SK-N-SH treated with all-trans-retinoic acid at 6 μM for 48 hours (cell line): ENCODE measurements at regions not wholly inside any gene's neighbourhood (a gene's known extent, or its start where the extent isn't known, plus 50 kb on each side); places are given as distances from the start of the nearest gene placed in this dataset.

Experiments used
- ESRRG ChIP-seq: fragments of 250-450 bp; sonication (Bioruptor Pico); IDR thresholded peaks from 2 replicates; pipeline ENCODE4 v1.6.1; 2021; ENCODE audit warnings: mild to moderate bottlenecking
- PATZ1 ChIP-seq: fragments of 250-450 bp; sonication (Bioruptor Pico); IDR thresholded peaks from 2 replicates; pipeline ENCODE4 v1.8.0; 2020; ENCODE audit warnings: mild to moderate bottlenecking, moderate library complexity, borderline replicate concordance
- RARB ChIP-seq: fragments of 250-450 bp; sonication (Bioruptor Pico); IDR thresholded peaks from 2 replicates; pipeline ENCODE4 v1.8.0; 2021; ENCODE audit warnings: mild to moderate bottlenecking, moderate library complexity
- TSHZ2 ChIP-seq: fragments of 250-450 bp; sonication (Bioruptor Pico); IDR thresholded peaks from 2 replicates; pipeline ENCODE4 v1.5.0; 2020; ENCODE audit warnings: mild to moderate bottlenecking, moderate library complexity
- ZNF565 ChIP-seq: fragments of 450-650 bp; formaldehyde crosslinking; conservative IDR thresholded peaks from 2 replicates; pipeline ENCODE4 v1.5.0; 2020; ENCODE audit warnings: low read depth, mild to moderate bottlenecking, moderate library complexity
- TF ChIP-seq, protein P1 (sequence below): fragments of 250-450 bp; sonication (Bioruptor Pico); IDR thresholded peaks from 2 replicates; pipeline ENCODE4 v1.8.0; 2021; ENCODE audit warnings: low read depth, mild to moderate bottlenecking, moderate library complexity, borderline replicate concordance

DNA sequence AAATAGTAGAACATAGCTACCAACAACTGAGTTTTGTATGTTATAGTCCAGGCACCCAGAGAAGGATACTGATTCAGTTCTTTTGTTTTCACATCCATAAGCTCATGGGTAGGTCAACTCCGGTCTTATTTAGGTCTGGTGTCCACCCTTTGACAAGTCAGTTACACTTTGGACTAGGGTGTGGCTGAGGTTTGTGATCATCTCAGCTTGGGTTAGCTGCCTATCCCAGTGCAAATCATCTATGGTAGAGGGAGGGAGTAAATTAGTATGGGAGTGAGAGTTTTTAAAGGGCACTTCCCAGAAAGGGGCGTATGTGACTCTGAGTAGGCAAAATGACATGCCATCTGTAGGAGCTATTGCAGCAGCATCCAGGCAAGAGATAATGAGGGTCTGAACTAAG is 66.1 kb downstream of the TANC2 start:
- TF ChIP-seq ESRRG (CRISPR knock-in tag) = no peak
- no peak for TF ChIP-seq PATZ1
- no peak for TF ChIP-seq RARB
- TF ChIP-seq, protein P1, sequence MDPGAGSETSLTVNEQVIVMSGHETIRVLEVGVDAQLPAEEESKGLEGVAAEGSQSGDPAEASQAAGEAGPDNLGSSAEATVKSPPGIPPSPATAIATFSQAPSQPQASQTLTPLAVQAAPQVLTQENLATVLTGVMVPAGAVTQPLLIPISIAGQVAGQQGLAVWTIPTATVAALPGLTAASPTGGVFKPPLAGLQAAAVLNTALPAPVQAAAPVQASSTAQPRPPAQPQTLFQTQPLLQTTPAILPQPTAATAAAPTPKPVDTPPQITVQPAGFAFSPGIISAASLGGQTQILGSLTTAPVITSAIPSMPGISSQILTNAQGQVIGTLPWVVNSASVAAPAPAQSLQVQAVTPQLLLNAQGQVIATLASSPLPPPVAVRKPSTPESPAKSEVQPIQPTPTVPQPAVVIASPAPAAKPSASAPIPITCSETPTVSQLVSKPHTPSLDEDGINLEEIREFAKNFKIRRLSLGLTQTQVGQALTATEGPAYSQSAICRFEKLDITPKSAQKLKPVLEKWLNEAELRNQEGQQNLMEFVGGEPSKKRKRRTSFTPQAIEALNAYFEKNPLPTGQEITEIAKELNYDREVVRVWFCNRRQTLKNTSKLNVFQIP (CRISPR knock-in tag) = no peak
- no peak for TF ChIP-seq TSHZ2 (CRISPR knock-in tag)
- TF ChIP-seq ZNF565 = no peak
